B cell (primary cell): ENCODE measurements at regions not wholly inside any gene's neighbourhood (a gene's known extent, or its start where the extent isn't known, plus 50 kb on each side); places are given as distances from the start of the nearest gene placed in this dataset.

Source experiments
- ATAC-seq: fragments of 200-7000 bp; cut with Tn5 transposase; one replicate; pipeline ENCODE4 v1.10.0; 2021; ENCODE audit warnings: low read depth, mild to moderate bottlenecking, moderate number of reproducible peaks, moderate library complexity
- CTCF ChIA-PET: fragments of 350-600 bp; sonication (Branson Sonifier 250); formaldehyde crosslinking; loops from one replicate; lab custom pipeline; 2021; ENCODE audit warnings: antibody characterized with exemption, inconsistent platforms; lab: Charles Lee
- POLR2A ChIA-PET: fragments of 350-600 bp; sonication (Branson Sonifier 250); formaldehyde crosslinking; loops from one replicate; lab custom pipeline; 2021; ENCODE audit warnings: antibody characterized with exemption; lab: Charles Lee
- DNase-seq: peaks from one replicate; pipeline ENCODE4 v3.0.0; 2013
- H2AFZ ChIP-seq: 2 replicates; pipeline ENCODE4 v1.6.1; 2012; ENCODE audit warnings: mild to moderate bottlenecking, low read depth, low read length; ENCODE audit not compliant: insufficient read depth, poor library complexity, severe bottlenecking
- H3K27ac ChIP-seq, 2 donors: 1 replicate in 1 of 2; 2 replicates in 1 of 2; pipeline ENCODE4 v1.5.1; 2012 to 2013; ENCODE audit warnings: low read length in 2 of 2, mild to moderate bottlenecking in 2 of 2, moderate library complexity in 1 of 2
- H3K27me3 ChIP-seq, 4 experiments: fragments of 200-600 bp in 1 of 4; sonication (generic) in 1 of 4; replicated peaks in 1 of 4; 1 replicate in 2 of 4; 2 replicates in 2 of 4; pipeline versions ENCODE4 v1.6.1 to v1.7.0; 2013 to 2016; ENCODE audit warnings: low read length in 3 of 4, mild to moderate bottlenecking in 2 of 4, mixed read lengths in 1 of 4, moderate library complexity in 1 of 4; ENCODE audit not compliant: insufficient read depth in 4 of 4, control insufficient read depth in 3 of 4; ENCODE audit errors: control extremely low read depth in 1 of 4
- H3K36me3 ChIP-seq, 2 experiments: replicated peaks in 1 of 2; 1 replicate in 1 of 2; 2 replicates in 1 of 2; pipeline versions ENCODE4 v1.6.1 to v1.7.1; 2013; ENCODE audit warnings: low read length in 1 of 2; ENCODE audit not compliant: insufficient read depth in 2 of 2, control insufficient read depth in 1 of 2; ENCODE audit errors: control extremely low read depth in 1 of 2, extremely low read depth in 1 of 2
- H3K4me1 ChIP-seq, 2 donors: fragments of 200-600 bp in 1 of 2; sonication (generic) in 1 of 2; 1 replicate in 1 of 2; 2 replicates in 1 of 2; pipeline versions ENCODE4 v1.5.1 to v1.6.1; 2013 to 2017; ENCODE audit warnings: low read length in 2 of 2; ENCODE audit not compliant: control insufficient read depth in 2 of 2, insufficient read depth in 2 of 2
- H3K4me2 ChIP-seq: replicated peaks from 2 replicates; pipeline ENCODE3; 2012; ENCODE audit warnings: mild to moderate bottlenecking, low read depth, low read length; ENCODE audit not compliant: poor library complexity, severe bottlenecking
- H3K4me3 ChIP-seq, 5 experiments: fragments of 200-600 bp in 1 of 5; sonication (generic) in 1 of 5; 1 replicate in 3 of 5; 2 replicates in 2 of 5; pipeline versions ENCODE4 v1.5.1 to v1.7.0; 2011 to 2016; ENCODE audit warnings: low read length in 4 of 5, mild to moderate bottlenecking in 4 of 5, low read depth in 2 of 5, control low read depth in 1 of 5, moderate library complexity in 1 of 5; ENCODE audit not compliant: insufficient read depth in 1 of 5; ENCODE audit errors: control extremely low read depth in 1 of 5, extremely low read depth in 1 of 5
- H3K79me2 ChIP-seq: fragments of 200-600 bp; sonication (generic); one replicate; pipeline ENCODE4 v1.6.0; 2016; ENCODE audit warnings: low read length; ENCODE audit not compliant: control insufficient read depth, insufficient read depth
- H3K9ac ChIP-seq: fragments of 200-600 bp; sonication (generic); 2 replicates; pipeline ENCODE4 v1.6.1; 2017; ENCODE audit warnings: mild to moderate bottlenecking, low read length, moderate library complexity
- H3K9me3 ChIP-seq, 3 donors: one replicate each; pipeline versions ENCODE4 v1.6.1 to v1.7.1; 2013; ENCODE audit warnings: low read length in 2 of 3; ENCODE audit not compliant: control insufficient read depth in 2 of 3, insufficient read depth in 1 of 3; ENCODE audit errors: control extremely low read depth in 1 of 3
- H4K20me1 ChIP-seq: 2 replicates; pipeline ENCODE4 v1.6.0; 2012; ENCODE audit warnings: mild to moderate bottlenecking, low read length; ENCODE audit not compliant: insufficient read depth, control insufficient read depth, poor library complexity, severe bottlenecking
- H3K27ac Mint-ChIP-seq: one replicate; pipeline ENCODE4 v1.8.0; 2021; ENCODE audit warnings: mixed read lengths
- H3K27me3 Mint-ChIP-seq: one replicate; pipeline ENCODE4 v1.8.0; 2021; ENCODE audit warnings: mixed read lengths
- H3K4me1 Mint-ChIP-seq: one replicate; pipeline ENCODE4 v1.8.0; 2021; ENCODE audit warnings: mixed read lengths
- H3K4me3 Mint-ChIP-seq: one replicate; pipeline ENCODE4 v1.8.0; 2021; ENCODE audit warnings: mixed read lengths
- H3K9me3 Mint-ChIP-seq: one replicate; pipeline ENCODE4 v1.8.0; 2022; ENCODE audit warnings: mixed read lengths; ENCODE audit not compliant: insufficient read depth
- CTCF ChIP-seq: fragments of 200-600 bp; IDR thresholded peaks from one replicate; pipeline ENCODE4 v1.8.0; 2022; ENCODE audit warnings: antibody characterized with exemption, mild to moderate bottlenecking
- EZH2 ChIP-seq: IDR thresholded peaks from 2 replicates; pipeline ENCODE4 v1.6.1; 2012; ENCODE audit warnings: borderline replicate concordance, low read depth, mild to moderate bottlenecking, moderate library complexity, low read length; ENCODE audit not compliant: insufficient read depth, poor library complexity, severe bottlenecking
- WGBS: methylation state at CpG from one replicate; pipeline ENCODE4 v1.1.5; 2013; ENCODE audit warnings: missing lambda C conversion rate; ENCODE audit not compliant: insufficient coverage; 5-methylcytosine and 5-hydroxymethylcytosine counted together
- intact Hi-C: fragments of 100-400 bp; cut with micrococcal nuclease; formaldehyde crosslinking; loops from one replicate; pipeline ENCODE4 v1.10.0; 2022

GRCh38 chr12:88665071-88665470, 84.8 kb upstream of the KITLG start:
- Mint-ChIP-seq H3K4me3 (no peak overlapping the region), H3K4me1 (no peaks in the 10 kb centered on the region), H3K9me3 (no peaks in the 10 kb centered on the region), H3K27me3 (no peaks in the 10 kb centered on the region), H3K27ac (no peak overlapping the region)
- Histone ChIP-seq H3K27ac (no peak overlapping the region), H3K79me2 (no peaks in the 10 kb centered on the region), H3K9me3 (peaks cover 0 to 3% (median 0%) of the 10 kb centered on the region in 3 donors), H4K20me1 (no peaks in the 10 kb centered on the region), H3K27me3 (no peaks in the 10 kb centered on the region), H3K4me2 (no peak overlapping the region), H3K4me3 (no peak overlapping the region), H3K4me1 (no peaks in the 10 kb centered on the region), H3K36me3 (no peaks in the 10 kb centered on the region), H2AFZ (no peak overlapping the region), H3K9ac (no peak overlapping the region)
- ChIA-PET POLR2A (no interaction called here), CTCF (no interaction called here)
- DNase-seq (no peak), ATAC-seq (no peak)
- intact Hi-C loops: no loop called here
- TF ChIP-seq EZH2: no peak
- TF ChIP-seq CTCF: no peak

GRCh38 chr12:88662961-88663360, 82.7 kb upstream of the KITLG start:
- H4K20me1 ChIP-seq: no peaks in the 10 kb centered on the region
- no peak overlapping the region for H2AFZ ChIP-seq
- CTCF ChIA-PET: no interaction called here
- no peak overlapping the region for H3K4me3 Mint-ChIP-seq
- H3K4me3 ChIP-seq: no peak overlapping the region
- DNase-seq (no peak), ATAC-seq (no peak)
- H3K4me2 ChIP-seq: no peak overlapping the region
- H3K79me2 ChIP-seq: no peaks in the 10 kb centered on the region
- no CpG with 5 or more reads among the region's 1 CpG for WGBS
- no peak overlapping the region for H3K9ac ChIP-seq
- no peaks in the 10 kb centered on the region for H3K27me3 ChIP-seq
- H3K27ac Mint-ChIP-seq: no peak overlapping the region
- intact Hi-C loops: no loop called here
- no peaks in the 10 kb centered on the region for H3K36me3 ChIP-seq
- peaks cover 0 to 3% (median 0%) of the 10 kb centered on the region in 3 donors for H3K9me3 ChIP-seq
- H3K27me3 Mint-ChIP-seq: no peaks in the 10 kb centered on the region
- no peaks in the 10 kb centered on the region for H3K9me3 Mint-ChIP-seq
- POLR2A ChIA-PET: no interaction called here
- H3K4me1 Mint-ChIP-seq: no peaks in the 10 kb centered on the region
- H3K4me1 ChIP-seq: no peaks in the 10 kb centered on the region
- H3K27ac ChIP-seq: no peak overlapping the region
- TF ChIP-seq CTCF: no peak
- no peak for TF ChIP-seq EZH2
